ENCODE measurements at regions not wholly inside any gene's neighbourhood (a gene's known extent, or its start where the extent isn't known, plus 50 kb on each side); places are given as distances from the start of the nearest gene placed in this dataset.

DNA sequence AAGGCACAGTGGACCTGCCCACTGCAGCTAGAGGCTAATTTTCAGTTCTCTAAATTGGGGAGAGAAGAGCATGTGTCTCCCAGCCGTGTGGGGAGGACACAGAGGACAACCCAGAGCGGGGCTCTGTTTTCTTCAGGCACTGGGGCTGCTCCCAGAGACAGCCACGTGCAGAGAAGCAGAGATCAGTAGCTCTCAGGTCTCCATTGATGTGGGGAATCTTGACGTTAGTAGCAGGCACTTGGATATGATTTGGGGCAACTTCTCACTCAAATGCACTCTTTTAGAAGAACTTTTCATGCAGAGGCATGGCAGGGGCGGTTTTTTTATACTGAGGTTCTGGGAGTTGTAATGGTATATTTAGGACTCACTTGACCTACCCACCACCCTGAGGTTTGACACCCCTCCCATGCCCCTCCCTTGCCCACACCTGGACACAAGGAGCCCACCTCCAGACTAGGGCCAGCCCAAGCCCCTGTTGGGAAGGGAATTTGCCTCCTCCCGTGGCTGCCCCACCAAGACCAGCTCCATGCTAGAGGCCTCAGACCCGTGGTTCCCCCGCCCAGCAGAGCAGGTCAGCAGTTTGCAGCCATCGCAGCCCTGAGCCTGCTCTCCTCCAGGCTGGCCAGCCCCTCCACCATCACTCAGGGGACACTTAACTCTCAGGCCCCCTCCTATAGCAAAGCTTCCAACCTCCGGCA lies 94.2 kb upstream of the RTL6 start:
- TF ChIP-seq, protein P1, sequence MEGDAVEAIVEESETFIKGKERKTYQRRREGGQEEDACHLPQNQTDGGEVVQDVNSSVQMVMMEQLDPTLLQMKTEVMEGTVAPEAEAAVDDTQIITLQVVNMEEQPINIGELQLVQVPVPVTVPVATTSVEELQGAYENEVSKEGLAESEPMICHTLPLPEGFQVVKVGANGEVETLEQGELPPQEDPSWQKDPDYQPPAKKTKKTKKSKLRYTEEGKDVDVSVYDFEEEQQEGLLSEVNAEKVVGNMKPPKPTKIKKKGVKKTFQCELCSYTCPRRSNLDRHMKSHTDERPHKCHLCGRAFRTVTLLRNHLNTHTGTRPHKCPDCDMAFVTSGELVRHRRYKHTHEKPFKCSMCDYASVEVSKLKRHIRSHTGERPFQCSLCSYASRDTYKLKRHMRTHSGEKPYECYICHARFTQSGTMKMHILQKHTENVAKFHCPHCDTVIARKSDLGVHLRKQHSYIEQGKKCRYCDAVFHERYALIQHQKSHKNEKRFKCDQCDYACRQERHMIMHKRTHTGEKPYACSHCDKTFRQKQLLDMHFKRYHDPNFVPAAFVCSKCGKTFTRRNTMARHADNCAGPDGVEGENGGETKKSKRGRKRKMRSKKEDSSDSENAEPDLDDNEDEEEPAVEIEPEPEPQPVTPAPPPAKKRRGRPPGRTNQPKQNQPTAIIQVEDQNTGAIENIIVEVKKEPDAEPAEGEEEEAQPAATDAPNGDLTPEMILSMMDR (IDR thresholded peaks at IDR 0.05) = no peak
- TF ChIP-seq POLR2AphosphoS5 (IDR thresholded peaks at IDR 0.05) = no peak

Data from transverse colon (tissue), 4 donors.